HEK293T (cell line): ENCODE measurements at regions not wholly inside any gene's neighbourhood (a gene's known extent, or its start where the extent isn't known, plus 50 kb on each side); places are given as distances from the start of the nearest gene placed in this dataset.

Source experiments
- BHLHE40 ChIP-seq: fragments of 450-650 bp; IDR thresholded peaks from 2 replicates; pipeline ENCODE4 v1.6.1; 2016; ENCODE audit warnings: mild to moderate bottlenecking, moderate library complexity, borderline replicate concordance
- SP1 ChIP-seq: fragments of 450-650 bp; IDR thresholded peaks from 2 replicates; pipeline ENCODE4 v1.6.1; 2017
- ZNF384 ChIP-seq: fragments of 450-650 bp; IDR thresholded peaks from 2 replicates; pipeline ENCODE4 v1.6.1; 2016

GRCh38 chr4:34148322-34148908 is 2095.9 kb downstream of the ARAP2 start:
- TF ChIP-seq ZNF384 (no peak), BHLHE40 (no peak), SP1 (no peak)
